GM21423 (cell line): ENCODE measurements at regions not wholly inside any gene's neighbourhood (a gene's known extent, or its start where the extent isn't known, plus 50 kb on each side); places are given as distances from the start of the nearest gene placed in this dataset.

ENCODE experiments used
- ATAC-seq: cut with Tn5 transposase; IDR thresholded peaks from one replicate; pipeline ENCODE4 v1.9.1; 2021; ENCODE audit warnings: mild to moderate bottlenecking, moderate library complexity; ENCODE audit not compliant: unreplicated experiment

DNA sequence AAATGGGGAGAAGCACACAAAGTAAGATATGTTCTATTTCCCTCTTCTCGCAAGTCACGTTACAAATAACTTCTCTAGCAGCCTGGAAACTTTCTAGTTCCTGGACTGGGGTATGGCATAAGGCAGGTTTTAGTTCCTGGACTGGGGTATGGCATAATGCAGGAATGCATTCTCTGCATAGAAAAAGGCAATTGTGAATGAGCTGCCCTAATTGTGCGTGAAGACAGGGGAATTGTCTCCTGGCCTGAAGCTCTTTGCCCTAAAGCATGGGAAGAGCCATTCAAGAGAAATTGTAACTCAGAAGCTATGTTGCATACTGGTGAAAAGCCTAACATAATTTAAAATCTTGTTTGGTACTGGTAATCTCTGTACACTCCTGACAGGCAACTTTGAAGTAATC, 54.3 kb upstream of the CBLB start:
- ATAC-seq, result no peak

DNA sequence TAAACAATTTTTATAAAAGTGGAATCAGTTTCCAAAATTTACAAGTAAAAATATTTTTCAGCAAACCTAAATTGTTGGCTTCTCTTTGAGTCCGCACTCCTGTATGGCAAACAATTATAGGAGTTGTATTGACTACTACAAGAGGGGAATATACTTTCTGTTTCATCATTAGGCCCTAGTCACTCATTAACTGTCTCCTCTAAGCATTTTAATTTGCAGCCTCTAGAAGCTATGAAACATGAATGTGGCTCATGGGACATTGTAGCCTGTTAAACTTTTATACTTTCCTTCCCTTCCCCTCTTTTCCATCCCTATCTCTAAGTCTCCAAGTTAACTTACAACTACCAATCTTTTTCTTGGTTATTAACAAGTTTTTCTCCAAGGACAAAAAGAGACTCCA, 58.9 kb upstream of the CBLB start:
- no peak for ATAC-seq

DNA sequence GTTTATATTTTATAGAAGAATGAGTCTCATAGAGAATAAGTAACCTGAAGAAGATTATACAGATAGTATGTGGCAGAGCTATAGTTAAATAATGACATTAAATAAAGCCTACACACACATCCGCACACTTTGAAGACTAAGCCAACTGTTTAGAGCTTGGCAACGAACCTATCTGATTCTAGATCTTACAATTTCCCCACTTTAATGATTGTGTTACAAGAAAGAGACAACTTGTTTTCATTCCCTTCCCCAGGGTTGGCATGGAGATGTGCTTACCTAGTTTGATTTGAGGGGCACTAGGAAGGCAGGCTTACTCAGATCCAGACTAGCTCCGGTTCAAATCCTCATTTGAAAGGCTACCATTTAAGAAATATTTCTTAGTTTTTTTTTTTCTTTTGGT, 61.9 kb upstream of the CBLB start:
- ATAC-seq, result no peak

DNA sequence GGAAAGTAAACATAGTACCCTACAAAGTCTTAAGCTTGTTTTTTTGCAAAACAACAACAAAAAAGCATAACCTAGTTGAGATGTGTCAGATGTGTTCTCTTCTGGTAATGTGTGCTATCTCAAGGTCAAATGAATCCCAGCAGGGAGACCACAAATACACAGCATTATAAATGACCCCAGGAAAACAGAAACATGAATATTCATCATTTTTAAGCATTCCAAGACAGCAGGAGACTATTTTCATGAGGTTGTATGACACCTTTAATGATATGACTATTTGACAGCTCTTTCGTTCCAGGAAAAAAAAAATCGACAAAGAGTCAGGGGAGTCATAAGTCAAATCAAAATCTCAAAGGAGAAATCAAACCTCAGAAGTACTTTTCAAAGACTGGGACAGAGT, 62.7 kb upstream of the CBLB start:
- ATAC-seq, result no peak

DNA sequence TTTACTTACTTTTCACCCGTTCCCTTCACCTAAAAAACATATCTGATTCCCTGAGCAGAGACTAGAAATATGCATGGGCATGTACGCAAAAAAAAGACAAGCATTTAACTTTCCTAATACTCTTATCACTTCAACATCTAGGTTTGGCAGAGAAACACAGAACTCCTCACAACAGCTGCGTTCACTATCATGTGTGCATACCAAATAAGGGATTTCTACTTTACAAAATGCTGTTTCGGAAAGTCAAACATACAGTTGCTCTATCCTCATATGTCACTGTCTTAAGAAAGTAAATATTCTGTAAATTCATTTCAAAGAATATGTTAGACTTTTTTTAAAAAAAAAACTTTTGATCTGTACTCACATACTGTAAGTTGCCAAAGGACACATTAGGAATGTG, 65.1 kb upstream of the CBLB start:
- ATAC-seq, result no peak

DNA sequence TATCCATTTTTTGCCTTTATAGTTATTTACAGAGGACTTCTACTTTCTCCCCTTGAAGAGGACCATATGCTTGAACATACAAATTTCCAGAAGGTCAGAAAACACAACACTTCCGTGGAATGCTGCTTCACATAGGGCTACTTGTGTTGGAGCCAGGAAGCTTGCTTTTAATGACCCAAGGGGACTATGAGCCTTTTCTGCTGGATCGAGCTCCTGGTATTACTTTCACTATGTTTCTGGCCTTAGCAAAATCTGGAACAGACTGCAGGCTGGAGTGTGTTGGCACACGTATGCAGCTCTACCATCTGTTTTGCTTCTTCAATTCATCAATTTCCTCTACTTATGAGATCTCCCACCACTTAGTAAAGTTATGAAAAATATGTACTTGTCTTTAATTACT, 69.3 kb upstream of the CBLB start:
- no peak for ATAC-seq

DNA sequence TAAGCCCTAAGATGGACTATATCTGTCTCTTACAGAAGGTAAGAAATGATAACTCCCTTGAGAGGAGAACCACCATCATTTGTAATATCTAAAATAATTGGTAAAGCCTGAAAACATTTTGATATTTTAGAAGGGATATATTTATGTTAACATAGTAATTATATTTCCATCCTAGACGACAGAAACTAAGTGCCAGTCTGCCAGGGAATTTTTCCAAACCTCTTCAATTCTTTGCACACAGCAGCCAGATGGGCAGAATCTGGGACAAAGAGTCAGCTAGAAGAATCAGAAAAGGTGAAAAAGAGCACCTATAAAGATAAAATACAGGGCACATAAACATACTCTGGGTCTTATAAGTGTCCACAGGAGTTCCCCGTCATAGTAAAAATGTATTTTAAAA, 70.0 kb upstream of the CBLB start:
- ATAC-seq, result no peak

DNA sequence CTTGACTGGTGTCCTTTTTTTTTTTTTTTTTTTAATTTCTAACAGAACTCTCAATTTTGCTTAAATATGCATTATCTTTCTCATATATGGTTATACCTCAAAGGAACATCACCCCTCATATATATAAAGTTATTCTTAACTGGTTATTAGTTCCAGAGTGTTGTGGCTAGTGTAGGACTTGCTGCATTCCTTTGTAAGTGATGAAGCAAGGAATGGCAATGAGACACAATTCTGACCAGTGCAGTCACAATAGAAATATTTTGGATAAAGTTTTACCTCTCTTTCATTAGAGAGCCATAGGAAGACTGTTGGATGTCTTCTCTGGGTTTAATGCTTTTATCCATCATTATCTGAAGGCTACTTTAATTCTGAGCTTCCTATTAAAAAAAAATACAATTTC, 75.5 kb upstream of the CBLB start:
- ATAC-seq, result no peak

DNA sequence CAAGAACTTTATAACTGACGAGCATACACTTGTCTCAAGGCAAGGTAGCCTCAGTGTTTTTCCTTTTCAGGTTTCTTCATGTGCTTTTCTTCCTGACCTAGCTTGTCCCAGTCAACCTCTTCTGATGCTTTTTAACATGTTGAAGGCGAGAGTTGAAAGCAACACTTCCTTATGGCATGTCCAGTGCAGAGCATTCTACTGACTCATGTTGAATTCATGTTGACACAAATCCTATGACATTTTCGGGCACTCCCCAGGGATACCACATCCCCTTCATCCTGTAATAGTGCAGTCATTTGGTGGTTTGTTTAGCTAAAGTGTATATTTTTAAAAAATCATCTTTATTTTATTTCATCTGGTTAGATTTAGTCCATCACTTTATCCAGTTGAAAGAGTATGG, 75.9 kb upstream of the CBLB start:
- no peak for ATAC-seq

DNA sequence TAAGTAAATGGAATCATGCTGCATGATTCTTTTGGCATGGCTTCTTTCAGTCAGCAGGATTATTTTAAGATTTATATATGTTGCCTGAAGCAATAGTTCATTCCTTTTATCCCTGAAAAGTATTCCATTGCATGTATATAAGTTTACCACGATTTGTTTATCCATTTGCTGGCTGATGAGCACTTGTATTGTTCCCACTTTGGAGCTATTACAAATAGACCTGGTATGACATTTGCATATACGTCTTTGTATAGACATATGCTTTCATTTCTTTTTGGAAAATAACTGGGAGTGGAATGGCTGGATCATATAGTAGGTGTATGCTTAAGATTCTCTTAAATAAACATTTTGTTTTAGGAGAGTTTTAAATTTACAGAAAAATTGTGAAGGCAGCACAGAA, 79.3 kb upstream of the CBLB start:
- ATAC-seq, result no peak

DNA sequence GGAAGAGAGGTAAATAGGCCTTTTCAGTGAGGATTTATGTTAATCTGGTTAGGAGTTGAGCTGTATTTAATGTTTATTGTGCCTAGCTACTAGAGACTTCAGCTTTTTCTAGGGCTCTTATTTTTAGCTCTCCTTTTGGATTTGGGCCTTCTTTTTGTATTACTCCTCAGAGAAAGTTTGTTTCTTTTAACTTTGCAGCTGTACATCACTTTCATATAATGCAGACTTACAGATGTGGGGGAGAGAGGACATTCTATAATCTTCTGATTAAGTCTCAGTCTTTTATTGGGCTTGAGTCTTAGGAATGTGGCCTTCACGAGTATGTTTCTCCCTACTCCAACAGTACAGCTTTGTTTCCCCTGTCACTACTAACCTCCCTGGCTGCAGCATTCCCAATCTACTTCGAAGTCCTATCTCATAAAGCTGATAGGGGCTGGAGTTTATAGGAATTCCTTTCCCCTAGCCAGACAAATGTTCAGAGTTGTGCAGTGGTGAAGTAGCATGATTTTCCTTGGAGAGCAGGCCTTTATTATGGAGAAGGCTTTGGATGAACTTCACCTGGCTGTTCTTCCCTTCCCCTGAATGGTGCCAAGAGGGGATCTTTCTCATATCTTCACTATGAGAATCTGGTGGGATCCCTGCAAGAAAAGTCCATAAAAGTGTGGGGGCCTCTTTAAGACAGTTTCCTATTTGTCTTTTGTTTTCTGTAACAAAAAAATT, 82.2 kb upstream of the CBLB start:
- no peak for ATAC-seq

DNA sequence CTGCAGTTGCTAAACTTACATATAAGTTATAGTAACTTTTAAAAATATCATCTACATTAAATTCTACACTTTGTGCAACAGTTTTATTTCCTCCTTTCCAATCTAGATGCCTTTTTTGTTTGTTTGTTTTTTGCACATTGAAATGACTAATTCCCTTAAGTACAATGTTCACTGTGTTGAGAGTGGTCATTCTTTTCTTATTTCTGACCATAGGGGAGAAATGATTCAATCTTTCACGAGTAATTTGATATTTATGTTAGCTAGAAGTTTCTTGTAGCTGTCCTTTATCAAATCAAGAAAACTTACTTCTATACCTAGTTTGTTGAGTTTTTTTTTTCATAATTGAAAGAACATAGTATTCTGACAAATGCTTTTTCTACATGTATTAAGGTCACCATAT, 85.0 kb upstream of the CBLB start:
- no peak for ATAC-seq

DNA sequence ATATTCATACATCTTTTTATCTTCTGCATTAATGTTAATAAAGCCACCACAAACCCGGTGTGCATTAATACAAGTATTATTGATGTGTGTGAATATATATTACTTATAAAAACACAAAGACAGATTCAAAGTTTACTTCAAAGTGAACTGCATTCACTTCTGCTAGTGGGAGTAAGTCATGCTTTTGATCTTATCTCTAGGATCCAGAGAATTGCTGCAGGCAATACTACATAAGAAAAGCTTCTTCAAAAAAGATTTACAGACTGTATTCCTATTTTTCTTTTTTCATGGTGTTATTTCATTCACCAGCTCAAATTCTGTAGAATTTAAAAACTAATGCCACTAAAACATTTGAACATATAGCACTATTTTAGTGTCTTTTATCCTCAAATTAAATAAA, 87.5 kb upstream of the CBLB start:
- ATAC-seq, result no peak

DNA sequence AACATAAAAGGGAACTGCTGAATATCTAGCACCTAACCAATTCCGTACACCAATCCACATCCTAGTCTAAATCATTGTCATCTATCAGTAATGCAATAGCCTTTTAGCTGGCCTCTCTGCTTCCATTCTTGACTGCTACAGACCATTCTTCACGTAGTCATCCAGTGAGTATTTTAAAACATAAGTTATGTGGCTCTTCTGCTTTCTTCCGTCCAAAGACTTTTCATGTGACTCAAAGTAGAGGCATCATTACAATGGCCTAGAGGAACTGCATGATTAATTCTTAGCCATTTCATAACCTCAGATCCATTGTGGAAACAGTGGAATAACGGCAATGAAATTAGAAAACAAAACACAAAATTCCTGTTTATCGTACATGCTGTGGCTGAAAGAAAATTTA, 88.9 kb upstream of the CBLB start:
- no peak for ATAC-seq

DNA sequence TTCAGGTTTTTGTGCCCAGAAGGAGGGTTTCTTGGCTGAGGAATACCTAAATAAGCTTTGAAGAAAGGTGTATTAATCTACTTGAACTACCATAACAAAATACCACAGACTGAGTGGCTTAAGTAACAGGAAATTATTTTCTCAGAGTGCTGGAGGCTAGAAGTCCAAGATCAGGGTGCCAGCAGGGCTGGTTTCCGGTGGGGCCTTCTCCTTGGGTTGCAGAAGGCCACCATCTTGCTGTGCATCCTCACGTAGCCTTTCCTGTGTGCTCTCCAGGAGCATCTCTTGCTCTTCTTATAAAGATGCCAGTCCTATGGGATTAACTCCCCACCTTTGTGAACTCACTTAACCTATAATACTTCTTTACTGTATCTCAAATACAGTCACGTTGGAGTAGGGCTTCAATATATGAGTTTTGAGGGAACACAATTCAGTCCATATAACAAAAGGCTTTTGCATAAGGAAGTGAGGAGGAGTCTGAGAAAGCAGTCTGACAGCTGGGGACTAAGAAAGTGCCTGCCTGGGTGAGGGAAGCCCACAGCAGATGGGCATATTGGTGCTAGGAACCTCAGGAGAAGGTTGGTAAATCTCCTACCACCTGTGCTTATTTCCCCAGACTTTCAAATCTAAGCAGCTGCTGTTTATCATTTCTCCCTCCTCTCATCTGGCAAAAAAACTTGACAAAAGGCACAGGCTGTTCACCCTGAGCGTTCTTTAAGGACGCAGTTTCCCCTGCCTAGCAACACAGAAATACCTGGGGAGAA, 89.6 kb upstream of the CBLB start:
- no peak for ATAC-seq

DNA sequence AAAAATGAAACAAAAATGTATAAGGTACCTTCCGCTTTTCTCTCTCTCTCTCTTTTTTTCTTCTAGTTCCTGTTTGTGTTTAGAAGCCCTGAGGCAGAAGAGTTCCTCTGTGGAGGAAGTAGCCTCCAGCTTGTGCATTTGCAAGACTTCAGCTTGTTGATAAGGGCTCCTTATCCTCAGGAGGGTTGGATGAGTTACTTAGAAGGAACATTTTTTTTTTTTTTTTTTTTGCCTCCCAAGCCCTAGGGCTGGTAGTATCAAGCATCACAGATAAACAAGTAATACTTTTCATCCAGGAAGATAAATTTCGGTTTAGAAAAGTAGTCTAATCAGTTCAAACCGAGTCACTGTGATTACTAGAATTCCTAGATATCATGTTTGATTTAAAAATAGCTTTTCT, 91.0 kb upstream of the CBLB start:
- no peak for ATAC-seq

DNA sequence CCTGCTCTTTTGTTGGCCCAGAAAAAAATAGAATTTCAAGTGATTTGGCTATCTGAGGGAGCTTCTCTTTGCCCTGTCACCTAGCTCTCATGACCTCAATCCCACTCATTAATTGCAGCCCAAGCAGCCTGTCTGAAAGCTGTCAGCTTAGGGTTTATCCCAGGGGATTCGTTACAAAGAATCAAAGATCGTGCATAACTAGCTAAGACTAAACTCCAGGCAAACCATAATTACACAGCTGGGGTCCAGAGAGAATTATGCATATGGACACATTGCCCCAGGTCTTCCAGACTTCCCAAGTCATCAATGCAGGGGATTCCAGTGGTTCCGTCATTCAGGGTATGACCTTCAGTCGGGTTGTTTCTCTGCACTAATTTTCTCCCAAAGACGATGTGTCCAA, 91.6 kb upstream of the CBLB start:
- ATAC-seq, result no peak

DNA sequence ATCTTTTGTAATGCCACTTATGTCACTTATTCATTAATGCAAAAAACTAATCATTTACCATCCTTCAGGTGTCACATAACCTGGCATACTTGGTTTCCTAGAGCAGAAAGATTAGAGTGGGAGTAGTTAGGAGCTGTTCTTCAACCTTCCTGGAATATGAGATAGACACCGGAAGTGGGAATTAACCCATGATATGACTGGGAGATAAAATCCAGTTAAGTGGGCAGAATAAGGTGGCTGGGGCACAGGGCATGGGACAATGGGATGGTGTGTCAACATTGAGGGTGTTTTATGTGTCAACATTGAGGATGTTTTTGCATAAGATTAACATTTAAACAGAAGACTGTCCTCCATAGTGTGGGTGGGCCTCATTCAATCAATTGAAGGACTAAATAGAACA, 94.3 kb upstream of the CBLB start:
- no peak for ATAC-seq

DNA sequence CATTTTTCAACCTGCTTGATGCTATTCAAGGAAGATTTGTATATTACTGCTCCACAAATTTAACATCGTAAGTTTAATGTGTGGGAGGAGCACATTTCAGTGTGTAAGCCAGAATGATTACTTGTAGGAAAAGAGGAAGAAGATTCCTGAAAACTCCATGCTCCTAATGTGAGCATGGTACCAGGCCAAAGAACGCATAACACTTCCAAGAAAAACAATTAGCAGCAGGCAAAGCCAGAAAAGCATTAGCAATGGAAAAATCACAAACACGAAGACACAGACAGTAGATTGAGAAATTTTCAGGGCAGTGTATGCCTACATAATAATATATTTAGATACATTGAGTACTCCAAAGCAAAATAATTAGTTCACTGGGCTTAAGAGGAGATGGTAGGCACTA, 96.6 kb upstream of the CBLB start:
- ATAC-seq, result no peak

DNA sequence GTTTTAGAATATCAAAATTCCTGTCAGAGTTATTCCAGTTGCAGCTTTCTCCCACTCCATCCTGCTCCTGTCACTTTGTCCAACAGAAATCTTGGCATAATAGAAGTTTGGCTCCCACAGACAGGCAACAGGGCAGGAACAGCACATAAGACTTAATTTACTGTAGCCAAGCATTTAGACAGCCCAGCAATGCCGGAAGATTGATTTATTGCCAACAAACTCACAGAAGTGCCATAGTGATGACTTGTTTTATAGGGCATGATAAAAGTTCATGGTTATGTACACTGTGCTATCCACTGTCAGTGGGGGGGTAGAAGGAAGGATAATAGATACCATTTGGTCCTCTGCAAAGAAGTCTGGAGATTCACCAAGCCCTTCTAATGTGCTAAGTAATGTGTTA, 98.3 kb upstream of the CBLB start:
- ATAC-seq, result no peak

DNA sequence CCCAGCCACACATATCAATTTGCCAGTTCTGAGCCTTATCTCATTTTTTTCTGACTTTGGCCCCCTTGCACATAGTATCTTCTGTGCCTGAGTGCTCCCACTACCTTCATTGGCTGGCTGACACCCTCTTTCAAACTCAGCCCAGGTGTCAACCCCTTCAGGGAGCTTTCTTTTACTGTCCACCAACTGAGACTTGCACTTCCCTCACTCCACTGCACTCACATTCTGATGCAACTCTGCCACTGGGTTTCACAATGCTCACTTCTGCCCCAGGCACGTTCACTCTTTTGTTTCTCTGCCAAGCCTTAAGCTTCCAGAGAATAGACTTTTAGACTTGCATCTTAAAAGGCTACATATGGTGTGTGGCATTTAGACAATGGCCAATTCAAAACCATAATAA, 101.5 kb upstream of the CBLB start:
- ATAC-seq, result no peak

DNA sequence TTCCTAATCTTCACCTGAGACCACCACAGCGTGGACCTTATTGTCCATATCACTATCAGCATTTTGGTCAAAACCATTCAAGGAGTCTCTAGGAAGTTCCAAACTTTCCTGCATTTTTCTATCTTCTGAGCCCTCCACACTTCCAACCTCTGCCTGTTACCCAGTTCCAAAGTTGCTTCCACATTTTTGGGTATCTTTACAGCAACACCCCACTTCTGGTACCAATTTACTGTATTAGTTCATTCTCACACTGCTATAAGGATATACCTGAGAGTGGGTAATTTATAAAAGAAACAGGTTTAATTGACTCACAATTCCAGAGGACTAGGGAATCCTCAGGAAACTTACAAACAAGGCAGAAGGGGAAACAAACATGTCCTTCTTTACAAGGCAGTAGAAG, 103.3 kb upstream of the CBLB start:
- no peak for ATAC-seq

DNA sequence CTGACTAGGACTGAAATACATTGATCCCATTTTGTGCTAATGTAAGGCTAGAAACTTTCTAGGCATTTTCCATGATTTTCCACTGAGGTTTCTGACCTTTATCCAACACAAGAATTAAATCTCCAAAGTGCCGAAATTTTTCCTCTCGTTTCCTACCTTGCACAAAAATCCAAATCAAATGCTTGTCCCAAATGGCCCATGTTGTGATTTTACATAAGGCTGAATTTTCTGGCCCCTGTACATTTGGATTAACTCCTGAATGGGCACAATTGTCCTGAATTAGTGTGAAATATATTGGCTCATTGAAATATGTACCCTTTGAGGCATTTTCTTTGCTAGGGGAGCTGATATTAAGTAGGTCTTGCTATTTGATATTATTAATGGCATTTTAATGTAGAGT, 105.6 kb upstream of the CBLB start:
- no peak for ATAC-seq
